ENCODE measurements at regions not wholly inside any gene's neighbourhood (a gene's known extent, or its start where the extent isn't known, plus 50 kb on each side); places are given as distances from the start of the nearest gene placed in this dataset.

GRCh38 chr5:53340956-53341750, 139.3 kb upstream of the FST start:
- in situ Hi-C loops (cut with HindIII; ENCODE audit: low pct_unique_long_range_greater_than_20kb, low sequenced_read_pairs) = no loop called here
- DNase-seq (ENCODE audit: low read depth) = no peak

GRCh38 chr5:53342236-53342635, 138.2 kb upstream of the FST start:
- DNase-seq (ENCODE audit: low read depth) = no peak
- in situ Hi-C loops (cut with HindIII; ENCODE audit: low pct_unique_long_range_greater_than_20kb, low sequenced_read_pairs) = no loop called here

GRCh38 chr5:53343187-53343586, 137.2 kb upstream of the FST start:
- in situ Hi-C loops (cut with HindIII; ENCODE audit: low pct_unique_long_range_greater_than_20kb, low sequenced_read_pairs) = no loop called here
- no peak for DNase-seq (ENCODE audit: low read depth)

- in situ Hi-C loops (cut with HindIII; ENCODE audit: low pct_unique_long_range_greater_than_20kb, low sequenced_read_pairs) = no loop called here
- DNase-seq (ENCODE audit: low read depth) = no peak
Measured at GRCh38 chr5:53350368-53350767, 130.1 kb upstream of the FST start.

- no peak for DNase-seq (ENCODE audit: low read depth)
- in situ Hi-C loops (cut with HindIII; ENCODE audit: low pct_unique_long_range_greater_than_20kb, low sequenced_read_pairs) = no loop called here
Measured at GRCh38 chr5:53350991-53351770, 129.2 kb upstream of the FST start.

GRCh38 chr5:53355316-53355715, 125.1 kb upstream of the FST start:
- in situ Hi-C loops (cut with HindIII; ENCODE audit: low pct_unique_long_range_greater_than_20kb, low sequenced_read_pairs) = no loop called here
- no peak for DNase-seq (ENCODE audit: low read depth)

- DNase-seq (ENCODE audit: low read depth) = no peak
- in situ Hi-C loops (cut with HindIII; ENCODE audit: low pct_unique_long_range_greater_than_20kb, low sequenced_read_pairs) = no loop called here
Measured at GRCh38 chr5:53355931-53356330, 124.5 kb upstream of the FST start.

- in situ Hi-C loops (cut with HindIII; ENCODE audit: low pct_unique_long_range_greater_than_20kb, low sequenced_read_pairs) = no loop called here
- no peak for DNase-seq (ENCODE audit: low read depth)
Measured at GRCh38 chr5:53357439-53357838, 123.0 kb upstream of the FST start.

- in situ Hi-C loops (cut with HindIII; ENCODE audit: low pct_unique_long_range_greater_than_20kb, low sequenced_read_pairs) = no loop called here
- no peak for DNase-seq (ENCODE audit: low read depth)
Measured at GRCh38 chr5:53358794-53359193, 121.6 kb upstream of the FST start.

- no peak for DNase-seq (ENCODE audit: low read depth)
- in situ Hi-C loops (cut with HindIII; ENCODE audit: low pct_unique_long_range_greater_than_20kb, low sequenced_read_pairs) = no loop called here
Measured at GRCh38 chr5:53359916-53360517, 120.4 kb upstream of the FST start.

- in situ Hi-C loops (cut with HindIII; ENCODE audit: low pct_unique_long_range_greater_than_20kb, low sequenced_read_pairs) = no loop called here
- DNase-seq (ENCODE audit: low read depth) = no peak
Measured at GRCh38 chr5:53360811-53361210, 119.6 kb upstream of the FST start.

GRCh38 chr5:53361708-53362107, 118.7 kb upstream of the FST start:
- in situ Hi-C loops (cut with HindIII; ENCODE audit: low pct_unique_long_range_greater_than_20kb, low sequenced_read_pairs) = no loop called here
- DNase-seq (ENCODE audit: low read depth) = no peak

GRCh38 chr5:53362521-53362941, 117.9 kb upstream of the FST start:
- in situ Hi-C loops (cut with HindIII; ENCODE audit: low pct_unique_long_range_greater_than_20kb, low sequenced_read_pairs) = no loop called here
- DNase-seq (ENCODE audit: low read depth) = no peak

- in situ Hi-C loops (cut with HindIII; ENCODE audit: low pct_unique_long_range_greater_than_20kb, low sequenced_read_pairs) = no loop called here
Measured at GRCh38 chr5:53364061-53364460, 116.4 kb upstream of the FST start.

GRCh38 chr5:53366245-53366644, 114.2 kb upstream of the FST start:
- no peak for DNase-seq (ENCODE audit: low read depth)
- in situ Hi-C loops (cut with HindIII; ENCODE audit: low pct_unique_long_range_greater_than_20kb, low sequenced_read_pairs) = no loop called here

More at GRCh38 chr5:53364061-53364460, 116.4 kb upstream of the FST start:
- DNase-seq (ENCODE audit: low read depth) = no peak

GRCh38 chr5:53367727-53368126, 112.7 kb upstream of the FST start:
- in situ Hi-C loops (cut with HindIII; ENCODE audit: low pct_unique_long_range_greater_than_20kb, low sequenced_read_pairs) = no loop called here
- no peak for DNase-seq (ENCODE audit: low read depth)

- DNase-seq (ENCODE audit: low read depth) = no peak
- in situ Hi-C loops (cut with HindIII; ENCODE audit: low pct_unique_long_range_greater_than_20kb, low sequenced_read_pairs) = no loop called here
Measured at GRCh38 chr5:53368516-53368915, 111.9 kb upstream of the FST start.

GRCh38 chr5:53368966-53369605, 111.3 kb upstream of the FST start:
- no peak for DNase-seq (ENCODE audit: low read depth)
- in situ Hi-C loops (cut with HindIII; ENCODE audit: low pct_unique_long_range_greater_than_20kb, low sequenced_read_pairs) = no loop called here

GRCh38 chr5:53369681-53370080, 110.7 kb upstream of the FST start:
- in situ Hi-C loops (cut with HindIII; ENCODE audit: low pct_unique_long_range_greater_than_20kb, low sequenced_read_pairs) = no loop called here

More at GRCh38 chr5:53369681-53370080, 110.7 kb upstream of the FST start:
- no peak for DNase-seq (ENCODE audit: low read depth)
